ENCODE measurements at regions not wholly inside any gene's neighbourhood (a gene's known extent, or its start where the extent isn't known, plus 50 kb on each side); places are given as distances from the start of the nearest gene placed in this dataset.

DNA sequence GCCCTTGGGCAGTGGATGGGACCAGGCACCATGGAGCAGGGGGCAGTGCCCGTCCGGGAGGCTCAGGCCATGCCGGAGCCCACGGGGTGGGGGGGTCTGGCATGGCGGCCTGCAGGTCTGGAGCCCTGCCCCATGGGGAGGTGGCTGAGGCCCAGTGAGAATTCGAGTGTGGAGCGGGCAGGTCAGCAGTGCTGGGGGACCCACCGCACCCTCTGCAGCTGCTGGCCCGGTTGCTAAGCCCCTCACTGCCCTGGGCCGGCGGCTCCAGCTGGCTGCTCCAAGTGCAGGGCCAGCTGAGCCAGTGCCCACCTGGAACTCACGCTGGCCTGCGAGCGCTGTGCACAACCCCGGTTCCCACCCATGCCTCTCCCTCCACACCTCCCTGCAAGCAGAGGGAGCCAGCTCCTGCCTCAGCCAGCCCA lies 1157.9 kb upstream of the ADGRL3 start:
- DNase-seq, result no peak

DNA sequence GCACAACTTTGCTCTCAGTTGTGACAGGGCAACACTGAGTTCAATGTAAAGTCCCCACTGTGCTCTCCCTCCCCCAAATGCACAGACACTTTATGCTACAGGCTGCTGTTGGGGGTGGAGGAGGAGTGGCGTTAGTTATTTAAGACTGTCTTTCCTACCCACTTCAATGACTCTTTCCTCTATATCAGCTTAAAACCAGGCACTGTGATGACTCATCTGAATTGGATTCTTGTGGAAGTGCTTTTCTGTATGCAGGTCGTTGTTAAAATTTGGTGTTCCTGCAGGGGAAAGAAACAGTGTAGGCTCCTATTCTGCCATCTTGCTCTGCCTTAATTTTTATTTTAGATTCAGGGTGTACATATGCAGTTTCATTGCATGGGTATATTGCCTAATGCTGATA lies 1157.2 kb upstream of the ADGRL3 start:
- no peak for DNase-seq

- no peak for DNase-seq
These were observed 1121.1 kb upstream of the ADGRL3 start for GRCh38 chr4:60078984-60079383.

DNA sequence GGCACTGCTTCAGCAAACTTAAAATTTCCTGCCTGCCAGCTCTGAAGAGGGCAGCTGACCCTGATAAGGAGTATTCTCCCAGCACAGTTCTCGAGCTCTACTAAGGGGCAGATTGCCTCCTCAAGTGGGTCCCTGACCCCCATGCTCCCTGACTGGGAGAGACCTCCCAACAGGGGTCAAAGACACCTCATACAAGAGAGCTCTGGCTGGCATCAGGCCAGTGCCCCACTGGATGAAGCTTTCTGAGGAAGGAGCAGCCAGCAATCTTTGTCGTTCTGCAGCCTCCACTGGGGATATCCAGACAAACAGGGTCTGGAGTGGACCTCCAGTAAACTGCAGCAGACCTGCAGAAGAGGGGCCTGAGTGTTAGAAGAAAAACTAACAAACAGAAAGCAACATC lies 1118.3 kb upstream of the ADGRL3 start:
- DNase-seq, result no peak

GRCh38 chr4:60088807-60089486 lies 1111.2 kb upstream of the ADGRL3 start:
- DNase-seq, result no peak

DNA sequence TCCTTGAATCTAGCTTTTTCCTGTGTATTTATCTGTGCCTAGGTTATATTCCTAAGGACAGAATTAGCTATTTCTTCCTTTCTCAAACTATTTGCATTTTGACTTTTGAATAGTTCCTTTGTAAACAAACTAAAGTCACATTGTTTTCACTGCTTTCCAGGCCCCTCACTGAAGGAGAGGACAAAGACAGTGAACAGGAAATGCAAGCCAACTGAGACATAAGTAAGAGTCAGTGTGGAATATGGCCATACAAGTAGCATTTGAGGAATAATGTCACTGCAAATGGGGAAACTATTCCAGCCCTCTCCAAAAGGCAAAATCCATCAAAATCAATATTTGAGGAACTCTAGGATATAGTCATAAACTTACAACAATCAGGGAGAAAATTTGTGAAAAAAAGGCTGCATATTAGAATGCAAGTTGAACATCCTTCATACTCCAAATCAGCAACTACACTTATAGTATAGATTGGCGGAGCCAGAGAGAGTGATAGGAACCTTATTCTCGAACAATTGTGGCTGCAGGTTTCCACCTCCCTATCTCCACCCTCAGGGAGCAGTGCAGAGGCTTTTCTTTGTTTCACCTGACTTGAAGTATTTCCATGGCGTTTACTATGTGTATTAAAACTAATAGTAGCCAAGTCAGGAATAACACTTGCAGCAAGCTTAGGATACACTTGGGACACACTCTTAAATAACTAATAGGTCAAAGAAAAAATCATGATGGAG lies 1110.4 kb upstream of the ADGRL3 start:
- no peak for DNase-seq

DNA sequence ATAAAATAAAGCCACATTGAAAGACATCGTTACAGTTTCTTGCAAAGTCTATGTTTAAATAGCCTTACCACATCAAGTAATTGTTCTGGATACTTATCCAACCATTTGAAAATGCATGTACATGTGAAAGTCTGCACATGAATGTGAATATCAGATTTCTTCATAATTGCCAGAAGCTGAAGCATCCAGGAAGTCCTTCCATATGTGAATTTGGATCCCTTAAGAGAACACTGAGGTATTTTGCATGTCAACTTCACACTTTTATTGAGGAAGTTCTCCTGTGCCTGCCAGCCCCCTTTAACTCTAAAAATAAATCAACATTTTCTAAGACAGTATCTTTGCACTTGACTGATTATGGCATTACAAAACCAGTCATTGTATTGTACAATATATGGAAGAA lies 1103.5 kb upstream of the ADGRL3 start:
- no peak for DNase-seq

DNA sequence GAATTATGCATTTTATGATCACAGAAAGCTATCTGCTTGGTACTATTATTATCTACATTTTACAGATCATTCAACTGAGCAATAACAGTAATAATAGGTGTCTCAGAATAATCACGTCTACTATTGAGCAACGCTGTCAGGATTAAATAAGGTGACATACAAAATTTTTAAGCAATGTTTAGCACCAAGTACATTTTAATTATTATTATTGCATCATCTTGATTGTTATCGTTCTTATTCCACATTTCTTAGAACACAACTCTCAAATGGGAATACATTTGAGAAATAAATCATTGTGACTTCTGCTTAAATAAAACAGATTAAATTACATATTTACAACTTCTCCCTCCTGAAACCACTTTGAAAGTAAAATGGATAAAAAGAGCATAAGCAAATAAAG lies 1083.5 kb upstream of the ADGRL3 start:
- DNase-seq, result no peak

- DNase-seq, result no peak
These were observed 1082.3 kb upstream of the ADGRL3 start for GRCh38 chr4:60117726-60118323.

GRCh38 chr4:60122820-60123219 lies 1077.3 kb upstream of the ADGRL3 start:
- DNase-seq, result no peak

DNA sequence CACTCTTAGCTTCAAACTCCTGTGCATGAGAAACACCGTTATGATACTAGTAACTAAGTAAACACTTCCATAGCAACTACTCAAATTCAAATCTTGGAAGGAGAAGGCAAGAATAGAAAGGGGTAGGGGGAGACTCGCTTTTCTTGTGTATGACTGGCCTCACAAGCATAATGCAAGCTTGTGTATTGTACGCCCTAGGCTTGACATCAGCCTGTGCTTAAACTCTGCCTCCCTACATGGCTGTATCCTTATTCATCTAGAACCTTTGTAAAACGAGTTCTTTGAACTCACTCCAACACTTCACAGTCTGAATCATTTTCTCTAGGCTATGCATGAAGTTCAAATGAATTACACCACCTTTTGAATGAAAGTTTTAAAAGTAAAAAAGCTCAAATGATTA lies 1071.2 kb upstream of the ADGRL3 start:
- no peak for DNase-seq

DNA sequence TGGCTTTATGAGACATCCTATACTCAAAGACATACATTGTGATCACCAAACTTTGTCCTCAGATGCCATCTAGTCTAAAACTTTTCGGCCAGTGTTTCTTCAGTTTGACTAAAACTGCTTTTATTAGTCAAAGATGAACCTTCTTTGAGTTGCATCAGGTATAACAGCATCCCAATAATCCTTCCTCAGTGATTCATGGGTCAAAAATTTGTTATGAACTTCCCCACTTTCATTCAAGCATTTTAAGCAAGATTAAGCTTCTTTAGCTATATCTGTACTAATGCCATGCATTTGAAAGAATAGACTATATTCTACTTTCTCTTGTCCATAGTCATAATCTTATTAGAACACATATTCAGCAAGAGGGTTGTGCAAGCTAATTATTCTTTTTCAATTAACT lies 1070.4 kb upstream of the ADGRL3 start:
- no peak for DNase-seq

DNA sequence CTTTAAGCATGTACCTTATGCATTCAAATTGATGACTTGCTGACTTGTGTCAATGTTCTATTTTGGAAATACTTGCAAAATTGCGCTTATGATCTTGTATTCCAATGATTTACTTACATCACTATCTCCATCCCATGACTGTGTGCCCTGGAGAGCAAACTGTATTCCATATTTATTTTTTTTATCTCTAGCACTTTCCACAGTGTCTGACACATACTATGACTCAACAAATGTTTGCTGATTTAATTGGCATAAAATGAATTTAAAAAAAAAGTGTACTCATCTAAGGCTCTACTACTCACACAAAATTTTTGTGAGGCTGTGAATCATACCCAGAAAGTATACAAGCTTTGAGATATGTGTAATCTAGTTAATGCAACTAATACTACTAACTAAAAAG lies 1066.8 kb upstream of the ADGRL3 start:
- no peak for DNase-seq

GRCh38 chr4:60134099-60134498 lies 1066.0 kb upstream of the ADGRL3 start:
- no peak for DNase-seq

GRCh38 chr4:60155088-60155487 lies 1045.0 kb upstream of the ADGRL3 start:
- no peak for DNase-seq

- no peak for DNase-seq
These were observed 1027.0 kb upstream of the ADGRL3 start for GRCh38 chr4:60173103-60173502.

- DNase-seq, result no peak
These were observed 1026.4 kb upstream of the ADGRL3 start for GRCh38 chr4:60173718-60174117.

- no peak for DNase-seq
These were observed 1024.9 kb upstream of the ADGRL3 start for GRCh38 chr4:60175241-60175640.

DNA sequence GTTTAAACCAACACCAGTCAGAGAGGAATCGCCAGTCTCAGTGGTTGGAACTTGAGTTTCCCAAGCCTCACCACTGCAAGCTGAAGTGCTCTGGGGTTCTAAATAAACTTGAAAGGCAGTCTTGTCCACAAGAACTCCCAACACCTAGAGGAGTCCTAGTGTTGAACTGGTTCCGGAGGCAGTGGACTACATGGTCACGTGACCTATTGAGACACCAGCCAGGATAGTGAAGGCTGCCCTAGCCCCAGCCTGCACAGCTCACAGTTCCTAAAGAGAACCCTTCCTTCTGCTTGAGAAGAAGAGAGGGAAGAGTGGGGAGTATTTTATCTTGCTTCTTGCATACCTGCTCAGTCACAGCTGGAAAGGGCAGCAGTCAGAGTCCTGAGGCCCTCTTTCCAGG lies 1012.7 kb upstream of the ADGRL3 start:
- DNase-seq, result no peak

- no peak for DNase-seq
These were observed 1010.8 kb upstream of the ADGRL3 start for GRCh38 chr4:60189286-60189685.

GRCh38 chr4:60194214-60194613 lies 1005.9 kb upstream of the ADGRL3 start:
- no peak for DNase-seq

DNA sequence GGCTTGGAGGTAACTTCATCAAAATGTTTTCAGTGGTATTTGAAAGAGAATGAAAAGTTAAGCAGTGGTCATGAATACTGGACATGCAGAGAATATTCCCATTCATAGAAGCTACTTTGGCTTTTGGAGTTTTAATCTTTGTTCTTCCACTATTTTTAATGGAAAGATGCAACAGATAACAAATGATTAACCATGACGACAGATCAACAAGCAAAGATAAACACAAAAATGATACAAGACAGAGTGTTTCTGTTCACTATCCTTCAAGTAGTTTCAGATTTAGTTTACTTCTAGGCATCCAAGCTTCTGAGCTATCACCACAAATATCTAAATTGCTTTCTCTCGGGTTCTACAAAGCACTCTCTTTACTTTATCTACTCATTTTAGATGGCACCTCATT lies 1004.9 kb upstream of the ADGRL3 start:
- DNase-seq, result no peak

DNA sequence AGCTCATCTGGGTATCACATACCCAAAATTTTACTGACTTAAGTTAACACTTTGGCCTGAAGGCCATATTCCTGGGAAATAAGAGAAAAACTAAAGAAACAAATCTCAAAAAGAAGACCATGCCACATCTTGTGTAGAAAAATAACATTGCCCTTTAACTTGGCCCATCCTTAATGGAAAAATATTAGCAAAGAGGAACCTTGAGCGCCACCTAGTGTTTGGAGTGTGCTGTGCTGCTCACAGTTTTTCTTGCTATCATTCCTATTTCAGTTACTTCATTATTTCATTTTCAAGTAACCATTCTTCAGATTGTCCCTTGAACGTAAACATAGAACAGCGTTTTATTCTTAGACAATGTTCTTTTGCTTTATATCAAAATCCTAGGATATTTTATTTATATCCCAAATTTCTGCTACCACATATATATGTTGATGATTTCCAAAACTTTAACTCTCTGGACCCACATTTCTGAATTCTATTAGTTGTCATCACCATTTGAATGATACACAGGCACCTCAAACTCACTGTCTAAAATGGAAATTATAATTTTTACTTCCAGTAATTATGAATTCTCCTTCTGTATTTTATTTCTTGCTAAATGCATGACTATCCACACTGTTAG lies 999.0 kb upstream of the ADGRL3 start:
- DNase-seq, result peak; percentile 33 to 61

DNA sequence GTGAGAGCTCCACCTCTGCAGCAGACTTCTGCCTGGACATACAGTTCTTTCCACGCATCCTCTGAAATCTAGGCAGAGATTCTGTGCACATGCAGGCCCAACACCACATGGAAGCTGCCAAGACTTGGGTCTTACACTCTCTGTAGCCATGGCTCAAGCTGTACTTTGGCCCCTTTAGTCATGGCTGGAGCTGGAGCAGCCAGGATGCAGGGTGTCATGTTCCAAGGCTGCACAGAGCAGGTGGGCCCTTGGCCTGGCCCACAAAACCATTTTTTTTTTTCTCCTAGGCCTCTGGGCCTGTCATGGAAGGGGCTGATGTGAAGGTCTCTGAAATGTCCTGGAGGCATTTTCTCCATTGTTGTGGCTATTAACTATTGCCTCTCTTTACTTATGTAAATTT lies 990.5 kb upstream of the ADGRL3 start:
- DNase-seq, result no peak

Measured in NCI-H2081 (cell line).